ENCODE measurements at regions not wholly inside any gene's neighbourhood (a gene's known extent, or its start where the extent isn't known, plus 50 kb on each side); places are given as distances from the start of the nearest gene placed in this dataset.

GRCh38 chr7:132069306-132069705, 507.0 kb downstream of the PLXNA4 start:
- TF ChIP-seq EZH2 (IDR thresholded peaks at IDR 0.05) (no peak), CTCF (IDR thresholded peaks at IDR 0.05) (no peak), EZH2phosphoT487 (IDR thresholded peaks at IDR 0.05) (no peak)
